SU-DHL-6 (cell line): ENCODE measurements at regions not wholly inside any gene's neighbourhood (a gene's known extent, or its start where the extent isn't known, plus 50 kb on each side); places are given as distances from the start of the nearest gene placed in this dataset.

Source experiments
- CTCF ChIP-seq: fragments of 200-600 bp; sonication (generic); IDR thresholded peaks from one replicate; pipeline ENCODE4 v1.5.1; 2017; ENCODE audit warnings: antibody characterized with exemption, mild to moderate bottlenecking, low read length, moderate library complexity; ENCODE audit not compliant: insufficient read depth, poor library complexity, severe bottlenecking
- EZH2phosphoT487 ChIP-seq: fragments of 200-600 bp; sonication (generic), shearing (Covaris generic); conservative IDR thresholded peaks from 2 replicates; pipeline ENCODE4 v1.6.1; 2018; ENCODE audit warnings: mild to moderate bottlenecking, antibody characterized with exemption, low read length, moderate library complexity, mixed read lengths

- no peak for TF ChIP-seq CTCF
- TF ChIP-seq EZH2phosphoT487: no peak
These were observed 74.5 kb upstream of the ZNF184 start for GRCh38 chr6:27547157-27548075.
